Midbrain (tissue), 1 donor: ENCODE measurements at regions not wholly inside any gene's neighbourhood (a gene's known extent, or its start where the extent isn't known, plus 50 kb on each side); places are given as distances from the start of the nearest gene placed in this dataset.

Source experiments
- DNase-seq: peaks from one replicate; lab custom pipeline; 2025; lab: John Stamatoyannopoulos, UW

DNA sequence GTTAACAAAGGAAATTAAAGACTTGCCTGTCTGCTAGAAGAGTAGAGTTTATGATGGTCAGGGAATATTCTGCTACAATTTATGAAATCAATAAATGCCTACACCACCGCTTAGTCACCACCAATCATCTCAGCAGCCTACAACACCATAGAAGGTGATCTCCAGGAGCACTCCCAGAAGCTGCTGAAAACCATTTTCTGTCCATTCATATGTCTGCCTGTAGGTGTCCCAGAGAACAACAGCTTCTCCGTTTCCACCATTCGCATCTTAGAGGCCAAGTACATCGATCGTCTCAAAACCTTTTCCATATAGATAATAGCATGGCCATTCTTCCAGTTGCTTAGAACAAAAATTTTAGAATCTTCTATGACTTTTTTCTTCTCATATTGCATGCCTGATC lies 303.4 kb downstream of the KCNC2 start:
- no peak for DNase-seq

DNA sequence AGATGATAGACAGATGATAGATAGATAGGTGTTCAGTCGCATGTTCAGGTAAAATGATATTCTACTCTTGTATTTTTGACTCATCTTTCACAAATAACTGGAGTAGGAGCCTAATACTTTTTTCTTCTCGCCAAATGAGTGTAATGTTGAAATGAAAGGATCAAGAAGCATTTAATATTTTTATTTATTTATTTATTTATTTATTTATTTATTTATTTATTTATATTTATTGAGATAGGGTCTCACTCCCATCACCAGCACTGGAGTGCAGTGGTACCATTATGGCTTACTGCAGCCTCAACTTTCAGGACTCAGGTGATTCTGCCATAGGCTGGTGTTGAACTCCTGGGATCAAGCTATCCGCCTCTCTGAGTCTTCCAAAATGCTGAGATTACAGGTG lies 298.8 kb downstream of the KCNC2 start:
- DNase-seq, result no peak

DNA sequence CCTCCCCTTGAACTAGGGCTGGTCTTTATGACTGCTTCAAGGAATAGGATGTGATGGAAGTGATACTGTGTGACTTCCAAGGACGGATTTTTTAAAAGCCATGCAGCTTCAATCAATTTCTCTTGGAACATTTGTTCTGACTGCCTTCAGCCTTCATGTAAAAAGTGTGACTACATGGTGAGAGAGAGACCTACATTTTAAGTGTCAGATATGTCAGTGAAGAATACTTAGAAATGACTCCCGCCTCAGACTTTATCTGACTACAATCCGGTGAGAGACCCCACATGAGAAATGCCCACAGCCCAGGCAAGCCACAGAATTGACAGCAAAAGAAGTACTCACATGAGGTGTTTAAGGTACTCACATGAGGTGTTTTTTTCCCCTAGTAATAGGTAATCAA lies 295.3 kb downstream of the KCNC2 start:
- no peak for DNase-seq

DNA sequence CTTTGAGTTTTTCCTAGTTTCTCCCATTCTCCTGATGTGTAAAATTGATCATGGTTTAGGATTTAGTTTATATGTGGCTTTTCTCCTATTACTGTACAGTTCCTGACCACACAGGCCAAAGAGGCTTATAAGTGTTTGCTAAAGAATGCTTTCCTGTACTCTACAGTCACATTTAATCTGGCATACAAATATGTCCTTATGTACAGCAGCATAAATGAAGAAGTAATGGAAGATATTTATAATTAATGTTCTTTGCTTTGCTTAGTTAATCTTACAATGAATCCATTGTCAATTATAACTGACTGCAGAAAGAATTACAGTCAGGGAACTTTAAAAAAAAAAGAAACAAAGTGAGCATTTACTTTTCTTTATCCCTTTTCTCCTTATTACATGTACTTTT lies 293.9 kb downstream of the KCNC2 start:
- DNase-seq, result no peak

DNA sequence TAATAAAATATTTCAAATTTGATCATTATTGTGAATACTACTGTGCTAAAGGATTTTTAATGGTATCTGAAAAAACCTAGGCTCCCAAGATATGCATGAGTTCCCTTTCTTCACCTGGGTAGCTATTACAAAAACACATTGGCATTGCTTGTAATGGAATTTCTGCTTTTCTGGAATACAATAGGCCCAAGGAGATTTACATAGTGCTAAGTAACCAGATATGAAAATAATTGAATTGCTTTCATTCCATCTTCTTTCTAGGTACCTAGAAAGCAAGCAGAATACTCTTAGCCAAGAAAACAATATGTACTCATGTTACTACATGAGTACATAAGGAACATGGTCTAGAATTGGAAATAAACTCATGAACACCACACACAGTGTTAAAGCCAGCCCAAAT lies 291.9 kb downstream of the KCNC2 start:
- DNase-seq, result no peak

DNA sequence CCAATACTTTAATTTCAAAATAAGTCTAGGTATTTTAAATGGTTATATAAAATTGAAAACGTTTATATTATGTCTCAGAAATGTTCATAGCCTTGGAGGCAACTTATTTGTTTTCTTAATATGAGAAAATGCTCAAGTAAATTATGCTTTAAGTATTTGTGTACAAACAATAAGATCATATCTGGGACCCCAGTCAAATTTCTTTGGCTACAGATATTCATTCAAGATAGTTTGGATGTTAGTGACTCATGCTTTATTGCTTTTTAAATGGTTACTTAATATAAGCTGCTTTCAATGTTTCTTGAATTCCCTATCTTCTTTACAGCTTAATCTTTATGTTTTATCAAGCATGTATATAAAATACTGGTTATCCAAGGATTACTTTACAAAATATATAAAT lies 291.3 kb downstream of the KCNC2 start:
- DNase-seq, result no peak

DNA sequence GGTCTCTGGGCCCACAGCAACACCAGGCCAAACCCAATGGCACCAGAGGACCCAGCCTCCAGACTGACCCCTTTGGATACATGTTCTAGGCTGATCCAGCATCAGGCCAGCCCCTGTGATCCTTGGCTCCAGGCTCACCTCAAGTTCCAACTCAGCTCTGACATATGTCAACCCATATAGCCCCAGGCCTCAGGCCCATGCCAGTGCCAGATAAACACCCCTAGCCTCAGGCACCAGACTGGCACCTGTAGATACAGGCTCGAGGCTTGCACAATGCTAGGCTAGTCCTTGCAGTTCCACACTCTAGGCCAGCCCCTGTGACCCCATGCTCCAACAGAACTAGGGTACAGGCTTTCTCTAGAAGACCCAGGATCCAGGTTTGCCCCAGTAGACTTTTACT lies 287.5 kb downstream of the KCNC2 start:
- DNase-seq, result no peak

DNA sequence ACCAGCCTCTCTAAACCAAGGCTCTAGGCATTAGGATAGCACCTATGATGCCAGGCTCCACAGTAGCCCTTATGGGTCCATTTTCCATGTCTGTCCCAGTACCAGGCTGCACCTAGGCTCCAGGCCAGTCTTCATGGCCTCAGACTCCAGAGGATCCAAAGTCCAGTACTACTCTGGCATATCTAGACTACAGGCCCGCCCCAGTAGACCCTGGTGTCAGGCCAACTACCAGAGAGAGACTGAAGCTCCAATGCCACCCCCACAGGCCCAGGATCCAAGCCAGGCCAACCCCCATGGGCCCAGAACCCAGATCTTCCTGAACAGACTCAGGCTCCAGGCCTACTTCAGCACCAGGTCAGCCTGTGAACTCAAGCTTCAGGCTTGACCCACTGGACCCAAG lies 287.0 kb downstream of the KCNC2 start:
- no peak for DNase-seq

DNA sequence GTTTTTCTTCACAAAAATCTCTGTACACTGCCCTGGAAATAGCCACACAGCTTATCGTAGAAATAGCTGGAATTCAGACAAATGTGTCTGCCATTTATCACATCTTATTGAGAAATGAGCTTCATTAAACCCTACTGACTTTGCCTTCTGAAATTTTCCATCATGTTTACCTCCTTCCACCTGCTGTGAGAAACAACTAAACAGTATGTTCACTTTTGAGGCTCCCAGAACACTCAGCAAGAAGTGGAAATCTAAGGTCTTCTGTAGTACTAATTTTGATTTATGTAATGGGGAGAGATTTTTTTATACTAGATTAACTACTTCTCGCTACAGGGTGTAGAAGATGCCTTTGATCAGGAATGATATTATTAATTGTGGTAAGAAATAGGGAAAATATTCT lies 268.0 kb downstream of the KCNC2 start:
- no peak for DNase-seq

DNA sequence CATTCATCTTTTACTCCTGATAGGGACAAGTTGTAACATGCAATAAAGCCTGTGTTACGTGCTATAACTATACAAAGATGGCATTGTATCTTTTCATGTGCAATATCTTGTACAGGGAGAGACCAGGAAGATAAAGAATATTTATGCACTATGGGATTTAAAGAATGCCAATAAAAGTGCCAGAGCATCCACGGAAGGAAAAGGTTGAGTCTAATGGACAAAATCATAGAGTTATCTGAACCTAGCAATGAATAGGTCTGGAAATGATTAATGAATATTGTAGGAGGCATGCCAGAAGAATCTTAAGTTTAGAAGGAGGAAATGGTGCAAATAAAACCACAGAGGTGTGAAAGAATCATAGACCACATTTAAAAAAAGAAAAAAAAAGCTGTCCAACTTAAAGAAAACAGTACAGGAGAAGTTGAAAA lies 263.9 kb downstream of the KCNC2 start:
- DNase-seq, result no peak

DNA sequence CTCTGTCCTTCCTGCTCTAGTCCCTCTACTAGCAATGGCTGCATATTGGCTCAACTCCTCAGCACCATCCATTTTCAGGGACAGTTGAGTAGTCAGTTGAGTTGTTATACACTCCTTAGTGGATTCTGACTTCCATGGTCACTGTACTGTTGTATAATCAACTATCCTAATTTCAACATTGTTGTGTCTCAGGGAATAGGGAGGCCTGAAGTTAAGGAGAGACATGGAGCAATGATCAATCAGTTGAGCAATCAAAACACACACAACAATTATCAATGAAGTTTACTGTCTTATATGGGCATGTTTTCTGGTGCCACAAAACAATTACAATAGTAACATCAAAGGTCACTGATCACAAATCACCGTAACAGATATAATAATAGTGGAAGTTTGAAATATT lies 255.9 kb downstream of the KCNC2 start:
- DNase-seq, result no peak

DNA sequence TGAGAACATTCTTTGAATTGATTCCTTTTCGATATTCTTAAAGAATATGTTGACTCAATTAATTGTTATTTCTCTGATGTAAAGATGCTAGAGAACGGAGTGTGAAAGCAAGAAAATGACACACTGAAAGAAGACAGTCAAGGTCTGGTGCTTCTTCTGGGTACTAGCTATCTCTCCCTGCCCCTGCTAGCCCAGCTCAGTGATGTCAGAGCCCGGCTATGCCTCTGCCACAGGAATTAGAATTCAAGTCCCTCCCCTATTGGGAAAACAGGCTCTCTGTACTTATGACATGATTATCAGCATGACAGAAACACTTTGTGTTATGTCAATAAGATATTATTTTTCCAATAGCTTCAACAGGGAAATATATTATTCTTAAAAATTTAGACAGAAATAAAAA lies 252.4 kb downstream of the KCNC2 start:
- DNase-seq, result no peak

DNA sequence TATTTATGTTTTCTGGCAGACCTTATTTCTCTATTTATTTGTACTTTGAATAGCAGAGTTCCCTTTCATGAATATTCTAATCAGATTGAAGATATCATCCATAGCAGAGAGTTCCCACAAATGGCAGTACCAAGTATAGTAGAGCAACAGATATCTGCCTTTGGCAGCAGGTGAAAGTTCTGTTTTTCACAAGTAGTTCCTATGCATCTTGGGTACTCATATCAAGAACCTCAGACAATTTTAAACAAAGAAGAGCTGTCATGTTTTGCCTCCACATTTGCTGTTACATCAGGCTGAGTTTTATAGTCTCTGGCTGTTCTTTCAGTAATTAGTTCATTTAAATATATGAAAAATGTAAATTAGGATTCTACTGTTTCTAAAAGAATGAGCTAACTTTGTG lies 252.0 kb downstream of the KCNC2 start:
- DNase-seq, result no peak

DNA sequence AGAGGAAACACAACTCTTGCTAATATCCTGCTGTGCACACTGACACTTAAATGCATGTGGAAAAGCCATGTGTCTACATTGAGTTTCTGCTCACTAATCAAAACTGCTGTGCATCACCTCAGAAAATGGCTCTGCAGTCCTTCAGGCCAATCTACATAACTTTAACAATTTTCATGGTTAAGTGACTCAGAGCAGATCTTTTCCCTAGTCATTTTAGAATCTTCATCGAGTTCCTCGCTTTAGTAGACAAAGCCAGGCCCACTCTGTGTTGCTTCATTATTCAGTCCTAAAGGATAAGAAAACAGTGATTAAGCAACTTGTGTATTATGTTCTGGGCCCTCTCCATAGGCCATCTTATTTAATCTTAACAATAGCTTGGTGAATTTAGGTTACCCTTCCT lies 250.0 kb downstream of the KCNC2 start:
- DNase-seq, result no peak

DNA sequence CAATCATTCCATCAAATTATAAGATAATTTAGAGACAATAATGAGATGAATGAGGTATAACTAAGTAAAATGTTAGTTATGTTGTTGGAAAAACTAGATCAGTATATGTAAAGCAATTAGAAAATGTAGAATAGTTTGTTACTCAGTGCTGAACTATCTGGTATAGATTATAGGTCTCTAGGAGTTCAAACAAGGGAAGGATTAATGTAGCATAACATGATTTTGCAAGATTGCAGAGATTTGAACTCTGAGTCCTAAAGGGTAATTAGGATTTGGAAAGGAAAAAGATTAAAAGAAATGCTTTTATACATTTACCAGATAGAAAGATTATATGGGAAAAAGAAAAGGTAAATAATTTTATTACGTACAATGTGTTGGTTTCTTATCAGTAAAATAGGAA lies 246.3 kb downstream of the KCNC2 start:
- no peak for DNase-seq

DNA sequence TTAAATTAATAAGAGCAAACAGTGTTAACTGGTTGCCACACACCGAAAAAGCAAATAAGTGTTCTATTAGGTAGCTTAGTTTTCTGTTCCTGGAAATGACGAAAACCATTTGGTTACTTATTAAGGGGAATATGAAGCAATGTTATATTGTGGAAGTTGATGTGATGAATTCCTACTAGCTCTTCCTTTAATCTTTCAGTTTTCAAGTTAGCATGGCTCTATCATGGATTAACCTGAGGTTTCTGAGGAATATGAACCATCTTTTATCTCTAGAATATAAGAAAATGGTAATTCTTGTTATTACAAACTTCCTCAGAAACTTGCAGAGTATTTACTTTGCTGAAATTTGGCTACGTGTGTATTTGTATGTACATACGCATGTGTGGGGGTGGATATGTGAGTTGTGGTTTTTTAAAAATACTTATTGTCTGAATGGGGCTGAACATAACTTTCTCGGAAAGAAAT lies 245.7 kb downstream of the KCNC2 start:
- no peak for DNase-seq

DNA sequence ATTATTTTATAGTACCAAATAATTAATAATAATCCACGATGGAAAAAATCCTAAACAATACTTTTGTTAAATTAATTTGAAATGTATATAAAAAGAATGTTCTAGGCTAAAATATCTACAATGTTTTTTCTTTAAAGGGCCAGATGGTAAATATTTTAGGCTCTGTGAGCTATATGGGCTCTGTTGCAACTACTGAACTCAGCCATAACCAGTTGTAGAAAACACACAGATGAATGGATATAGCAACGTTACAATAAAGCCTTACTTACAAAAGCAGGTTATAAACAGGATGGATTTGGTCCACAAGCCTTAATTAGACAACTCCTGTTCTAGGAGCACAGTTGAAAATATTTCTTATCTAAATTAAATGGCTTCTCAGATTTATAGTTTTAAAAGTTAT lies 245.2 kb downstream of the KCNC2 start:
- no peak for DNase-seq

DNA sequence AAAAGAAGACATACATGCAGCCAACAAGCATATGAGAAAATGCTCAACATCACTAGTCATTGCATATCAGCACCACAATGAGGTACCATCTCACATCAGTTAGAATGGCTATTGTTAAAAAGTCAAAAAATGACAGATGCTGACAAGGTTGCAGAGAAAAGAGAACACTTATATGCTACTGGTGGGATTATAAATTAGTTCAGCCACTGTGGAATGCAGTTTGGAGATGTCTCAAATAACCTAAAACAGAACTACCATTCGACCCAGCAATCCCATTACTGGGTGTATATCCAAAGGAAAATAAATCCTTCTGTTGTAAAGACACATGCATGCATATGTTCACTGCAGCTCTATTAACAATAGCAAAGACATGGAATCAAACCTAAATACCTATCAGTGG lies 238.4 kb downstream of the KCNC2 start:
- DNase-seq, result no peak

DNA sequence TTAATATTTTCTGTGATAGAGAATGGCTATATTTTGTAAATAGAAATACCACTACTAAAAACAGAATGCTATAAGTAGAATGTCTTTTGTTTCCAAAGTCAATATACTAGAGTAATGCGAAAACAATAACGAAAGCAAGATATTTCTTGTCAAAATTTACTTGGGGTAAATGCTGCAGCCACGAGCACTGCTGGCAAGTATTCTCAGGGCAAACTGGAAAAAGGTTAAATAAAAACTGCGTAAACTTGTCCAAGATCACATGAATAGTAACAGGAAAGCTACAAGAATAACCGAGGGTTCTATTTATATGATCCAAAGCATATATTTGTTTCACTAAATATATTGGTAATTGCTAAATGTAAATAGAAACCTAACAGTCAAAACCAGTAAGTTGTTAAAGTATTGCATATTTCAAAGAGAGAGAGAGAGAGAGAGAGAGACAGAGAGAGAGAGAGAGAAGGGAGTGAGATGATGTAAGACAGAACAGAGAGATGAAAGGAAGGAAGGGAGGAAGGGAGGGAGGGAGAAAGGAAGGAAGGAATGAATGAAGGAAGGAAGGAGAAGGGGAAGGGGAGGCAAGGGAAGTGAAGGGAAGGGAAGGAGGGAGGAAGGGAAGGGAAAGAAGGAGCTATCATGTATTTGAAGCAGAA lies 231.7 kb downstream of the KCNC2 start:
- no peak for DNase-seq

DNA sequence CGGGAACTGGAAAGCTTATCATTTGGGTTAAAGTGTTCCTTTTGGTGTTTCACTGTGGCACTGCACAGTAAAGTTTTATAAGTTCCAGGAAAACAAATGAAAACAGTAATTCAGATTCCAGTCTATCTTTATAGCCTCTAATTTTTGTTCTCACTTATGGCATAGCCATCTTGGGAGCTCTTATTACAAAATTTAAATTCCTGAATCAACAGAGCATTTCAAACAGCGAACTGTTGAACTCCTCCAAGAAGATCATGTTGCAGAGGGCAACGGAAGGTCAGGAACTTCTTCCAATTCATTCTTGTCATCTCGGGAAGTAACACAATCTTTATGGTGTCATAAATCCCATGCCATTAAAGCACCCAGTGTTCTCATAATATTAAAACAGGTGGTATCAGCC lies 229.1 kb downstream of the KCNC2 start:
- DNase-seq, result no peak

DNA sequence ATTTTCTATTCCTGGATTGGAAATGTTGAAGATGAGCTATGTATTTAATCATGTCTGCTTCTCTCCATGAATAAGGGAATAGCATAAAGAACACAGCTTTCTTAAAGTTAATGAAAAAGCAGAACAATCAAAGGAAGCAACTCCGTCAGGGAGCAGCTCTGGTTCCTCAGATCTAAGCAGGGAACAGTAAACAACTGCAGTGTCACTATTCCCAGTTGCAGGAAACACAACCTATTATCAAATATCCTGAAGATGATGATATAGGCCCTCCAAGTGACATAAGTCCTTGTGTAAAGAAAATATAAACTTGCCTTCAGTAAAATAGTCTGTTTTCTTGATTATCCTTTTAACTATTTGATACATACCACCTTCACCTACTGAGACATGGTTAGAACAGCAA lies 228.1 kb downstream of the KCNC2 start:
- no peak for DNase-seq

DNA sequence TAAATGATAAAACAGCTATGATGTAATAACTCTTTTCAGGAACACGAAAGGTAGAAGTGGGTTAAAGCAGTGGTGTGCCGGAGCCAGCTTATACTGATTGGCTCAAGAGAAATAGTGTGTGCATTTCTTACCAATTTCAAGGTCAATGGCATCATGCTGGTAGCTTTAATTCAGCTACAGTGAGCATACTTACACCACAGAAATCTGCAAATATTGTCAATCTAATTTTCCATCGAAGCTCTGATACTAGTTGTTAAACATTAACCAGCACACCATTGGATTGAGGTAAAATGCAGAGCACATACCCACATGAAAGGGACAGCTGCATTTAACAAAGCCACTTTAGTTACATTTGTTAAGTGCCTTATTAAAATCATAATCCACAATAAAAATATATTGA lies 225.7 kb downstream of the KCNC2 start:
- no peak for DNase-seq

DNA sequence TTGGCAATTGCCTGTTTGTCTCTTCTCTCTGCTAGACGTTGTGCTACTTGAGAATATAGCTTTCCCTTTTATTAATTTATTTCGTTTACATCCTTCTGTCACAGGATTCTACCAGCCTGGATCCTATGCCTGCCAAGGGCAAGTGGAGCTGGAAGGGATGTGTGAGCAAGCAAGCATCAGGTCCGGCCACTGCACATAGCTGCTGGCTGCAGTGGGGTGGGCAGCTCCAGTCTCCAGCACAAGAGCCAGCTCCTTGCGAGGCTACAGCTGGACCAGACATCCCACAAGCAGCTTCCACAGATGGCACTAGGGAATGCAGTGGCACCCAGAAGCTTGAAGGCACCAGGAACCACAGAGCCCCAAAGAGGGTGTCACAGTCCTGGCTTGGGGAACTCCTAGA lies 225.0 kb downstream of the KCNC2 start:
- DNase-seq, result no peak

DNA sequence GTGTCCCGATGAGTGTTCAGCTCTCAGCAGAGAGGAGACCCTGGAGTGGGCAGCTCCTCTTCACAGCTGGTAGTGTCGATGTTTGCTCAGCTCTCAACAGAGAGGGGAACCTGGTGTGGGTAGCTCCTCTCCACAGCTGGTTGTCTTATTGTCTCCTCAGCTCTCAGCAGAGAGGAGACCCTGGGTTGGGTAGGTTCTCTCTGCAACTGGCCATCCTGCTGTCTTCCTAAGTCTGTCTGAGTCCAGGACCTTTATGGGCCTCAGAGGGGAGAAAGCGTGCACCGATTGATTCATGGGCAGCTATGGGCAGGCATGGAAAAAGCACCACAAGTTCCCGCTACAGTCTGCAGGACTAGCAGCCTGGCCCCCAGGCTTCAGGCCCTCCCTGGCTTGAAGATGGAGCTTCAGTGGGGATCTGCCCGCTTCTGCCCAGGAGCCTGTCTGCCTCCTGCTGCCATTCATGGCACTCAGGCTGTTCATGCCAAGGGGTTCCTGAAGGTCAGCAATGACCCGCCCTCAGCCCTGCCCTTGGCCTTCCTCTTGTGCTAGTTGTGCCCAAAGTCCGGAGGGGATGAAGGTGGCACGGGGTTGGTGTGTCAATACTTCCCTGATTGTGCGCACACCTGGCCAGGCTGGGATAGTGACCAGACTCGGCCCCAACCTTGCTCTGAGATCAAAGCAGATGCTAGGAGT lies 224.2 kb downstream of the KCNC2 start:
- no peak for DNase-seq
